ENCODE measurements at regions not wholly inside any gene's neighbourhood (a gene's known extent, or its start where the extent isn't known, plus 50 kb on each side); places are given as distances from the start of the nearest gene placed in this dataset.
"Not testable (repeated sequence)": the region's sequence is repeated elsewhere in the genome, so short reads cannot be mapped to it uniquely, and the experiment has no call there.

GRCh38 chr2:87311896-87312441 lies 290.3 kb upstream of the PLGLB1 start:
- not testable (repeated sequence) for DNase-seq (ENCODE audit: low read depth in 2 of 3, low spot score in 2 of 3)

- DNase-seq (ENCODE audit: low read depth in 2 of 3, low spot score in 2 of 3) = not testable (repeated sequence)
Observed at GRCh38 chr2:87314622-87315021, 293.0 kb upstream of the PLGLB1 start.

- DNase-seq (ENCODE audit: low read depth in 2 of 3, low spot score in 2 of 3) = not testable (repeated sequence)
Observed at GRCh38 chr2:87315183-87315902, 293.7 kb upstream of the PLGLB1 start.

GRCh38 chr2:87317193-87317592 lies 295.5 kb upstream of the PLGLB1 start:
- not testable (repeated sequence) for DNase-seq (ENCODE audit: low read depth in 2 of 3, low spot score in 2 of 3)

GRCh38 chr2:87318814-87319491 lies 297.3 kb upstream of the PLGLB1 start:
- not testable (repeated sequence) for DNase-seq (ENCODE audit: low read depth in 2 of 3, low spot score in 2 of 3)

- not testable (repeated sequence) for DNase-seq (ENCODE audit: low read depth in 2 of 3, low spot score in 2 of 3)
Observed at GRCh38 chr2:87319705-87320104, 298.1 kb upstream of the PLGLB1 start.

GRCh38 chr2:87321201-87321600 lies 299.6 kb upstream of the PLGLB1 start:
- not testable (repeated sequence) for DNase-seq (ENCODE audit: low read depth in 2 of 3, low spot score in 2 of 3)

- DNase-seq (ENCODE audit: low read depth in 2 of 3, low spot score in 2 of 3) = not testable (repeated sequence)
Observed at GRCh38 chr2:87324335-87325041, 302.8 kb upstream of the PLGLB1 start.

- not testable (repeated sequence) for DNase-seq (ENCODE audit: low read depth in 2 of 3, low spot score in 2 of 3)
Observed at GRCh38 chr2:87325042-87325910, 303.6 kb upstream of the PLGLB1 start.

GRCh38 chr2:87325911-87326294 lies 304.3 kb upstream of the PLGLB1 start:
- DNase-seq (ENCODE audit: low read depth in 2 of 3, low spot score in 2 of 3) = not testable (repeated sequence)

GRCh38 chr2:87326754-87327153 lies 305.1 kb upstream of the PLGLB1 start:
- DNase-seq (ENCODE audit: low read depth in 2 of 3, low spot score in 2 of 3) = not testable (repeated sequence)

- not testable (repeated sequence) for DNase-seq (ENCODE audit: low read depth in 2 of 3, low spot score in 2 of 3)
Observed at GRCh38 chr2:87327648-87328371, 306.2 kb upstream of the PLGLB1 start.

GRCh38 chr2:87329529-87329928 lies 307.9 kb upstream of the PLGLB1 start:
- DNase-seq (ENCODE audit: low read depth in 2 of 3, low spot score in 2 of 3) = not testable (repeated sequence)

- DNase-seq (ENCODE audit: low read depth in 2 of 3, low spot score in 2 of 3) = not testable (repeated sequence)
Observed at GRCh38 chr2:87330486-87330885, 308.8 kb upstream of the PLGLB1 start.

- peak in 1 of 3 donors; percentile 8 for DNase-seq (ENCODE audit: low read depth in 2 of 3, low spot score in 2 of 3)
Observed at GRCh38 chr2:87331940-87332583, 310.4 kb upstream of the PLGLB1 start.

GRCh38 chr2:87334888-87335287 lies 313.2 kb upstream of the PLGLB1 start:
- DNase-seq (ENCODE audit: low read depth in 2 of 3, low spot score in 2 of 3) = not testable (repeated sequence)

GRCh38 chr2:87338998-87339397 lies 317.4 kb upstream of the PLGLB1 start:
- peak in 1 of 3 donors; percentile 1 for DNase-seq (ENCODE audit: low read depth in 2 of 3, low spot score in 2 of 3)

- peak; percentile 6 to 43 (median 30) for DNase-seq (ENCODE audit: low read depth in 2 of 3, low spot score in 2 of 3)
Observed at GRCh38 chr2:87341601-87342014, 320.0 kb upstream of the PLGLB1 start.

GRCh38 chr2:87342175-87342574 lies 320.5 kb upstream of the PLGLB1 start:
- DNase-seq (ENCODE audit: low read depth in 2 of 3, low spot score in 2 of 3) = not testable (repeated sequence)

All from hematopoietic multipotent progenitor cell (in vitro differentiated cells).